ENCODE measurements at regions not wholly inside any gene's neighbourhood (a gene's known extent, or its start where the extent isn't known, plus 50 kb on each side); places are given as distances from the start of the nearest gene placed in this dataset.
"Not testable (repeated sequence)": the region's sequence is repeated elsewhere in the genome, so short reads cannot be mapped to it uniquely, and the experiment has no call there.

DNA sequence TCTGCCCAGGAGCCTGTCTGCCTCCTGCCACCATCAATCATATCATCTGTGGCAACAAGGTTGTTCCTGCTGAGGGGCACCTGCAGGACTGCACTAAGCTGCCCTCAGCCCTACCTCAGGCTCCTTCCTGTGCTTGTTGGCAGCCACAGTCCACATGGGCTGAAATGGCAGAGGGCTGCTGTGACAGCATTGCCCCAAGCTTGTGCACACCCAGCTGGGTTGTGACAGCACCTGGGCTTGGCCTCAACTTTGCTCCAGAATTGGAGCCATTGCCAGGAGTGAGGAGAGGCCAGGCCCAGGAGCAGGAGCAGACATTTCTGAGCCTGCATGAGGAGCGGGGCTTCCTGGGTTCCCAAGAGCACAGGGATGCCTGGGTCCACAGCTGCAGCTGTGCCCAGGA lies 340.9 kb upstream of the CHRM2 start:
- DNase-seq, result no peak

DNA sequence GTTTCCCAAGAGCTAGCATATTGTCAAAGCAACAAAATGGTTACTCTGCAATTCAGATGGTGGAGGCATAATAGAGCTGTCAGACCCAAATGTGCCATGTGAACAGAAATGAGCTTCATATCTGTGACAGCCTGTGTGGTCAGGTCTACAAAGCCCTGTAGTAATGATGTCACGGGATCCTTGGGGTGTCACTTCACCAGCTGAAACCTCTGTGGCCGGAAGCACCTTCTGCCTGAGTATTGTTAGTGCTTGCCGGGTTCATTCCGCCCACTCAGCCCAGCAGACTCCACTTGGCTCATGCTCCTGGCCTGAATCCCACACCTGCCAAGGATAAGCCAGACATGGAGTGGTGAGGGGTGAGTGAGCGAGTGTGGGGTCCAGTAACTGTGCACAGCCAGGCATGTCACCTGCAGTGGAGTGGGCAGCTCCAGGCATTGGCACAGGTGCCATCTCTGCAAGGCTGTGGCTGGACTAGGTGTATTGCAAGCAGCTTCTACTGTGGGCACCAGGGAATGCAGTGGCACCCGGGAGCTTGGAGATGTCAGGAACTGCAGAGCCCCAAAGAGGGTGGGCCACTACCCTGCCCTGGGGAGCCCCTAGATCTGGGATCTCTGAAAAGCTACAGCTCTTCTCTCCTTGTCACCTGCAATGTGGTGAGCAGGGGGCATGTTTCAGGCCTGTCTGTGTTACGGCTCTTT lies 341.9 kb upstream of the CHRM2 start:
- DNase-seq, result no peak

DNA sequence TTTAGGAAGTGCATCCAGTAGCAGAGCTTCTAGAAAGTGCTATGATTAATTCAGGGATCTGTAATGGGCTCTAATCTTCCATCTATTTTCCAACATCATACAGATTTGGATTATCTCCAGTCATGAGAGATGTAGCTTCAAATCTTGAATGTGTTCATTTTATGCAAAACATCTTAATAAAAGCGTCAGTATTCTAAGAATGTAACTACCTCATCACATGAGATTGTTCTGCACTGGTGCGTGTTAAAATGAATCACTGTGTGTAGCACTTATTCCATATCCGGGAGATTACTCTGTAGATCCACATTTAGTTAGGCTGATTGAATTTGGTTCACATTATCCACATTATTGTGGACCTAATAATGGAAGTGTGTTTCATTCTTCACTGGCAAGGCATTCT lies 344.9 kb upstream of the CHRM2 start:
- DNase-seq, result no peak

DNA sequence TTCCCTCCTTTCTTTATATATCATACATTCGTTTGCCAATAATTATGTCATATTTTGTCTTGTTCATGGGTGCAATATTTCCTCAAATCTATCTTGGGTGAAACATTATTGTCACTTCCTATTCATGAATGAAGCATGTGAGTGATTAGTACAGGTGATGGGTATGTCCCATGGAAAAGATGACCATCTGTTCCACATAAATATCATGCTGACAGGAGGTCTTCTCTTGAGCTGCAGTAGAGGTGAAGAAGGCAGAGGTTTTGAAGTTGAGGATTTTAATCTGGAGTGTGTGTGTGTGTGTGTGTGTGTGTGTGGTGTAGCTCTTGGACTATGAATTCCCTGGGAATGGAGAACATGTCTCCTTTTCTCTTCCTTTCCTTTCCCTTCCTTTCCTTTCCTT lies 350.5 kb upstream of the CHRM2 start:
- no peak for DNase-seq

DNA sequence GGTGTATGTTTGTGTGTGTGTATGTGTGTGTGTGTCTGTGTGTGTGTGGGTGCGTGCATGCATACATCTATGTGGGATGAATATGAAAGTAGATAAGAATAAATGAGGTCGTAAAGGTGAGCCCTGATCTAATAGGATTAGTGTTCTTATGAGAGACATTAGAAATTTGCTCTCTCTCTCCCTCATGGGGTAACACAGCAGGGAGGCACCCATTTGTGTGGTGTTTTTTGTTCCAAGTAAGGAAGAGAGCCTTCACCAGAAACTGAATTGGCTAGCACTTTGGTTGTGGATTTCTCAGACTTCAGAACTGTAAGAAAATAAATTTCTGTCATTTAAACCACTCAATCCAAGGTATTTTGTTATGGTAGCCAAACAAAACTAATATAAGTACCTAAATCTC lies 353.7 kb upstream of the CHRM2 start:
- DNase-seq, result no peak

DNA sequence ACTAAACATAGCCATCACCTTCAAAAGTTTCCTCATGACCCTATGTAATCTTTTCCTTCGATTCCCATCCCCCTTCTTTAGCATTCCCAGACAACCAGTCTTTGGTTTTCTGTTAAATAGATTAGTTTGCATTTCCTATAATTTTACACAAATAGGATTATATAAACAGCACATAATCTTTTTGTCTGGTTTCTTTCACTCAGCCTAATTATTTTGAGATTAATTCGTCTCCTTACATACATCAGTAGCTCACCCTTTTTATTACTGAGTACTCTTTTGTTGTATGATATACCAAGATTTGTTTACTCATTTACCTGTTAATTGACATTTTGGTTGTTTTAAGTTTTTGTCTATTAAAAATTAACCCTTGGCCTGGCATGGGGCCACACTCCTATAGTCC lies 354.7 kb upstream of the CHRM2 start:
- no peak for DNase-seq

DNA sequence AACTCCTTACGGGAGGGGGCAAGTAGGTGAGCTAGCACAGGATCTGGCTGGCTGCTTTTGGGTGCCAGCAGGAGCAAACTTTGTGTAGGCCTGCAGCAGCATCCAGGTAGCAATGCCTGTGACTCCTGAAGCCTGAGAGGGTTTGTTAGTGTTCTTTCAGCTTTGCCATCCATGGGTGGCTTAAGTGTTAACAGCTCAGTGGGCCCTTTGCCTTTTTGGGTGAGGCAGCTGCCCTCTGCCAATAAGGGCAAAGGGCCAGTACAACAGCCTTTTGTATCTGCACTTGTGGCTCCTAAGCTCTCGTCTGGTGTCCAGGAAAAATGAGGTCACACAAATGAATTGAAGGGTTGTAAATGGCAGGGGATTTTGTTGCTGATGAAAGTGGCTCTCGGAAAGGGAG lies 359.0 kb upstream of the CHRM2 start:
- DNase-seq, result no peak

DNA sequence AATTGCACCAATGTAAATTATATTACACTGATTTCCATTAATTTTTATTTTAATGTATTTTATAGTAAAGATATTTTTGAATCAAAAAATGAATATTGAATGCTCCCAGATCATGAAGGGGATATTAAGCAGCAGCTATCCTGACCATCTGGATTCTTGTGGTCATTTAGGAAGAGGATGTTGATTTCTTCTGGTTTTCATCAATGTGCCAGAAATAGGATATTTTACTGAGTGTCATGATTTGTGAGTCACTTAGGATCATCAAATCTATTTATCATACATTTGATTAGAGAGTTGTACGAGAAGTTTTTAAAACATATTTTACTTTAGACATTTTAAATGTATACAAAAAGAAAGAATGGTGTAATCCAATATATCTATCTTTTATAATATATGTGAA lies 366.3 kb upstream of the CHRM2 start:
- DNase-seq, result no peak

DNA sequence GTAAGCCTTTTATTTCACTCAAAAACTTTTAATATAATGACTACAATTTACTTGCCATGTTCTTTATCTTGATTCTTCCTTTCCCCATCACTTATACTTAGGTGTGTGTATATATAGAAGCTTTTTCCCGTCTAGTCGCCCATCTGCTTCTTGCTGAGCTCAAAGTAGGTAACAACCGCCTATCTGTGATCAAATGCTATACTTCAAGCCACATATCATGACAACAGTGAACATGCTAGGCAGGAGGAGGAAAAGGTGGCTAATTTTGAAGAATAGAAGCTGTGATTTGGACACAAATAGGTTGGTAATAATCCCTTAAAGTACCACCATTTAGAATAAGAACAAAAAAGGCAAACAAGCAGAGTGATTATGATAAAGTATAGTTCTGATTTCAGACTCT lies 367.3 kb upstream of the CHRM2 start:
- DNase-seq, result no peak

DNA sequence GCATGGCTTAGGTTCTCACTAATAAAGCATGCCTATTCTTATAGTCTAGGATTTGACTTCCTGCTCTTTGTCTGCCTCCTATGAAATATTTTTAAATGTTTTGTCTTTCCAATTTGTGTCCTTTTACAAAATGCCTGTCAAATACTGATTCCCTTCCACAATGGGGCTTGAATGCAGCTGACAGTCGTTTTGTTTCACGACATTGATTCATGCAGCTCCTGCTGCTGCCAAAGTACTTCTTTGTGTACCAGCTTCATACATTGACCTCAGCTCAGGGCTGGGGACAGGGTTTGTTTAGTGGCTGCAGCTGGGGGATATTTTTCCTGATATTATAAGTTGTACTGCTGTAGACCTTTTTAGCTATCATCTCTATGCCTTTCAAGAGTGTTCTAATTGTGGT lies 371.9 kb upstream of the CHRM2 start:
- no peak for DNase-seq

DNA sequence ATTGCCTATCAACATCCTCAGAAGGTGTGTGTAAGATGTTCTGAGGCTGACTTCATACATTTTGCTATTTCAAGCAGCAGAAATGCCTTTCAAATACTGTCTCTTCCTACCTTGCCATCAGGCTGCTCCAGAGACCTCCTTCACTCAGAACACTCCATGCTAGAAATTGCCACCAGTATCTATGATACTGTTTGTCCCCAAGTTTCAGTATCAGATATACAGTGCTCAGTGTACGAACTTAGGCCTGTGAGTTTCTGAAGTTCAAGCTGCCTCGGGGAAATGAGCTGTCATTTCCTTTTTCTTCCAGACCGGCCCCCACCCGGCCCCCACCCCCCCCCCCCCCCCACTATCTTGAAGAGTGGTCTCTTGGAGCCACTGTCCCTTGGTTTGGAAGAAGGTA lies 373.4 kb upstream of the CHRM2 start:
- no peak for DNase-seq

DNA sequence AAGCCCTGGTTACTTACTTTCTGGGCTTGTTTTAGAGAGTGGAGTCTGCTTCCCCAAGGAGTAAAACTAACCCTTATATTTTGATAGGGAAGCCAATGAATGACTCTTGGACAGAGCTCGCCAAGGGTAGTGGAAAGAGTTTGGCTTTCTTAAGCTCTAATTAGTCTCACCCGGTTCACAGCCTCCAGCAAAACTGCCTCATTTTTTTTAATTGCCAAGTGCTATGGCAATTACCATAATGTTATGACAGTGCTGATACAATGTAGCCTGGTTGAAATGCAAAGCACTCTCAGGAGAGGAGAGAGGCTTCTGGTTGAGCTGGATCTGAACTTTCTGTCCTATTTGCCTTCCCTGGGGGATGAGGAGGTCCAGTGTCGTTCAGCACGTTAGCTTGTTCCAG lies 376.1 kb upstream of the CHRM2 start:
- no peak for DNase-seq

DNA sequence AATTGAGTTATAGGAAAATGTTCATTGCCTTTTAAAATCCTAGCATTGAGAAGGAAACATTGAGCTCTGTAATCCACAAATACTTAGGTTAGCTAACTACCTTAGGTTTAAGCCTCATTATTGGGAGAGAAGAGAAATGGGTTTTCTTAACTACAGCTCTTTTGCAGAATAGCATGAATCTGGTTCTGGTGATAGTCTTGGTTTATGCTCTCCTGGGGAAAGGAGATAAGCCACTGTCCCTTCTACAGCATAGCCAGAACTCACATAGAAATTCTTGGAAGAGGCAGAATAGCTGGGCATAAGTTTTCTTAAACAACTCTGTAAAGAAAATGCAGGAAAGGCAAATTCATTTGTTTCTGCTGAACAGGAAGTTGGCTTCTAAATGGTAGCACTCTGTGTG lies 378.6 kb upstream of the CHRM2 start:
- no peak for DNase-seq

DNA sequence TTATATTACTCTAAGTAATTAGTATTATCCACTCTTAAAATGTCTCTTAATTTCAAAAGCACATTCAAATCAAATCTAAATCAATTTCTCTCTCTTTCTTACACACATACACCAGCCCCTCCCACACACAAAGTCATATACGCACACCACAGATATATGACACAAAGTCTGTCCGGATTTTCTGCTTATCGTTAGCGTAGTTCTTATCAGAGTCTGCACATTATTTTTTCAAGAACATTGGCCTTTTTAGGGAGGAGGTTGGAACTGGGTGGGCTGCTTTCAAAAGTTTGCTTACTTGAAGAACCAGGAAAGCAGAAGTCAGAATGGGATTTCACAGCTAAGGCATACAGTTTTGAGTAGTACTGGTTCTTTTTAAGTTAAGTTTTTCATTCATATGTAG lies 387.6 kb upstream of the CHRM2 start:
- DNase-seq, result no peak

DNA sequence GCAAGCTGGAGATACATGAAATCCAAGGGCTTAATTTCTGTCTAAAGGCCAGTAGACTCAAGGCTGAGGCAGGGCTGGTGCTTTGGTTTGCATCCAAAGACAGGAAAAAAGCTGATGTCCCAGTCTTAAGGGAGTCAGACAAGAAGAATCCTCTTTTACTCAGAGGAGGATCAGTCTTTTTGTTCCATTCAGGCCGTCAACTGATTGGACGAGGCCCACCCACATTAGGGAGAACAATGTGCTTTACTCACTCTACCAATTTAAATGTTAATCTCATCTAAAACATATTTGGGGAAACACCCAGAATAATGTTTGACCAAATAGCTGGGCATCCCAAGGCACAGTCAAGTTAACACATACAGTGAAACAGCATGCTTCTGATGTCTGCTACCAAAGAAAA lies 388.5 kb upstream of the CHRM2 start:
- no peak for DNase-seq

DNA sequence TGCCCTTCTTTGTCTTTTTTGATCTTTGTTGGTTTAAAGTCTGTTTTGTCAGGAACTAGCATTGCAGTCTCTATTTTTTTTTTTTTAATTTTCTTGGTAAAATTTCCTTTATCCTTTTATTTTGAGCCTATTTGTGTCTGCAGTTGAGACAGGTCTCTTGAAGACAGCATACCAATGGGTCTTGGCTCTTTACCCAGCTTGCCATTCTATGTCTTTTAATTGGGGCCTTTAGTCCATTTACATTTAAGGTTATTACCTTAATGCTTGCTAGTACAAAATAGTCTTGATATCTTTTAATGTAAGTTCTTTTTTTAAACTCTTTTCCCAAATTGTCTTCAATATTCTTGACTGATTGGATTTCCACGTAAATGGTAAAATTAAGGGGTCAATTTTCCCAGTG lies 398.3 kb upstream of the CHRM2 start:
- DNase-seq, result no peak

DNA sequence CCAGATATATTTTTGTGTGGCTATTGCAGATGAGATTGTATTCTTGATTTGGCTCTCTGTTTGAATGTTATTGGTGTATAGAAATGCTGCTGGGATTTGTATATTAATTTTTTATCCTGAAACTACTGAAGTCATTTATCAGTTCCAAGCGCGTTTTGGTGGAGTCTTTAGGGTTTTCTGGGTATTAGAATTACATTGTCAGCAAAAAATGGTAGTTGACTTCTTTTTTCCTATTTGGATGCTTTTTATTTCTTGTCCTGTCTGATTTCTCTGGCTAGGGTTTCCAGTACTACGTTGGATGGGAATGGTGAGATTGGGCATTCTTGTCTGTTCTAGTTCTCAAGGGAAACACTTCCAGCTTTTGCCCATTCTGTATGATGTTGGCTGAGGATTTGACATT lies 415.5 kb upstream of the CHRM2 start:
- no peak for DNase-seq

DNA sequence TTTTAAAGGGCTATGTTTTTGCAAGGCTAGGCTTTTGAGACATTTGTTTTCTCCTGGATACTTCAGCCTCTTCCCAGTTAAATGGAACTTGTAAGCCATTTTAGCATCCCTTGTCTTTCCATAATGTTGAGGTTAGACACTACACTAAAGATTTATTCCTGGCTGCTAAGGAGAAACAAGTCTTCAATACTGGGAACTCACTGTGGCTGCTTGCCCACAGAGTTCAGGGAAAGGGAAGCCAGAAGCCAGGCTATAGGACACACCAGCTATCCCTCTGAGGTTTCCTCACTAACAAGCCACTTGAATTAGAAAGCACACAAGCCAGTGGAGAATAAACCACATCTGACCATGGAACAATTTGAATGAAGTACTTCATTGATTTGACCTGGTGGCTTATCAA lies 421.7 kb upstream of the CHRM2 start:
- no peak for DNase-seq

DNA sequence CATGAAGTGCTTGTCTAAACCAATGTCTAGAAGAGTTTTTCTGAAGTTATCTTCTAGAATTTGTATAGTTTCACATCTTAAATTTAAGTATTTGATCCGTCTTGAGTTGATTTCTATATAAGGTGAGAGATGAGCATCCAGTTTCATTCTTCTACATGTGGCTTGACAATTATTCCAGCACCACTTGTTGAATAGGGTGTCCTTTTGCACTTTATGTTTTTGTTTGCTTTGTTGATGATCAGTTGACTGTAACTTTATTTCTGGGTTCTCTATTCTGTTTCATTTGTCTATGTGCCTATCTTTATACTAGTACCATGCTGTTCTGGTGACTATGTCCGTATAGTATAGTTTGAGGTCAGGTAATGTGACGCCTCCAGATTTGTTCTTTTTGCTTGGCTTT lies 426.6 kb upstream of the CHRM2 start:
- no peak for DNase-seq

DNA sequence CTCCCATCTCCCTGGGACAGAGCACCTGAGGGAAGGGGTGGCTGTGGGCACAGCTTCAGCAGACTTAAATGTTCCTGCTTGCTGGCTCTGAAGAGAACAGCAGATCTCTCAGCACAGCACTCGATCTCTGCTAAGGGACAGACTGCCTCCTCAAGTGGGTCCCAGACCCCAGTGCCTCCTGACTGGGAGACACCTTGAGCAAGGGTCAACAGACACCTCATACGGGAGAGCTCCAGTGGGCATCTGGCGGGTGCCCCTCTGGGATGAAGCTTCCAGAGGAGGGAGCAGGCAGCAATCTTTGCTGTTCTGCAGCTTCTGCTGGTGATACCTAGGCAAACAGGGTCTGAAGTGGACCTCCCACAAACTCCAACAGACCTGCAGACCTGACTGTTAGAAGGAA lies 436.7 kb upstream of the CHRM2 start:
- DNase-seq, result not testable (repeated sequence)

DNA sequence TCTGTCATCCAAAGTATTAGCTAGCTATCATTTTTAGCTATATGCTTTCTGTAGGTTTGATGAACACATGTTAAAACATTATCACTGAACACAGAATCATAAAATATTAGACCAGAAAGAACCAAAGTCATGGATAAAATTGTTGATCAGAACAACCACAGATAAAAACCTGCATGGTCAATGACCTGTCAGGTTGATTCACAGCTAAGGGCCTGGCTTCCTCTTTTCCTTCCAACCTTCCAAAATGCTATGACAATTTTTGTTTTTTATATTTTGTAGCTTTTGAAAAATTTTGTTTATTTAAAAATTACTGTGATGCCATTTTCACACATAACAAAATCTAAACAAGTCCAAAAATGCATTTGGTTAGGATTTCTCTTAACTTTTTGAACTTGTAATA lies 444.4 kb upstream of the CHRM2 start:
- no peak for DNase-seq

DNA sequence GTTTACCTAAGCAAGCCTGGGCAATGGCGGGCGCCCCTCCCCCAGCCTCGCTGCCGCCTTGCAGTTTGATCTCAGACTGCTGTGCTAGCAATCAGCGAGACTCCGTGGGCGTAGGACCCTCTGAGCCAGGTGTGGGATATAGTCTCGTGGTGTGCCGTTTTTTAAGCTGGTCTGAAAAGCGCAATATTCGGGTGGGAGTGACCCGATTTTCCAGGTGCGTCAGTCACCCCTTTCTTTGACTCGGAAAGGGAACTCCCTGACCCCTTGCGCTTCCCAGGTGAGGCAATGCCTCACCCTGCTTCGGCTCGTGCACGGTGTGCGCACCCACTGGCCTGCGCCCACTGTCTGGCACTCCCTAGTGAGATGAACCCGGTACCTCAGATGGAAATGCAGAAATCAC lies 442.6 kb upstream of the MTPN start:
- not testable (repeated sequence) for DNase-seq

DNA sequence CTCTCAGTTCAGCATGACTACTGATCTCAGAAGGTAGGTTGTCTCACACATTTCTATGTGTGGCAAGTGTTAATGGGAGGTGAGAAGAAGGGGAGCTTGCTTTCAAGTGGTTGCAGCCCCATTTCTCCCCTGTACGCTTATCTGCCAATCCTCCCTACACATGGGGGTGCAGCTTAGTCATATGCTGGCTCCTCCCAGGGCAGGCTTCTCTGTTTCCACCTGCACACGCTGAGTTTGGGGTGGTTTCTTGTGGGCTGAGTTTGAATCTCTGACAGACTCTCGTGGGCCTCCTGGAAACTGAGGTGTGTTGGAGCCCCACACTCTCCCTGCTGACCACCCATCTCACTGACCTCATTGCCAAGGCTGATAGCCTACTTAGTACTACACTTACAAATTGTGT lies 435.8 kb upstream of the MTPN start:
- DNase-seq, result no peak

DNA sequence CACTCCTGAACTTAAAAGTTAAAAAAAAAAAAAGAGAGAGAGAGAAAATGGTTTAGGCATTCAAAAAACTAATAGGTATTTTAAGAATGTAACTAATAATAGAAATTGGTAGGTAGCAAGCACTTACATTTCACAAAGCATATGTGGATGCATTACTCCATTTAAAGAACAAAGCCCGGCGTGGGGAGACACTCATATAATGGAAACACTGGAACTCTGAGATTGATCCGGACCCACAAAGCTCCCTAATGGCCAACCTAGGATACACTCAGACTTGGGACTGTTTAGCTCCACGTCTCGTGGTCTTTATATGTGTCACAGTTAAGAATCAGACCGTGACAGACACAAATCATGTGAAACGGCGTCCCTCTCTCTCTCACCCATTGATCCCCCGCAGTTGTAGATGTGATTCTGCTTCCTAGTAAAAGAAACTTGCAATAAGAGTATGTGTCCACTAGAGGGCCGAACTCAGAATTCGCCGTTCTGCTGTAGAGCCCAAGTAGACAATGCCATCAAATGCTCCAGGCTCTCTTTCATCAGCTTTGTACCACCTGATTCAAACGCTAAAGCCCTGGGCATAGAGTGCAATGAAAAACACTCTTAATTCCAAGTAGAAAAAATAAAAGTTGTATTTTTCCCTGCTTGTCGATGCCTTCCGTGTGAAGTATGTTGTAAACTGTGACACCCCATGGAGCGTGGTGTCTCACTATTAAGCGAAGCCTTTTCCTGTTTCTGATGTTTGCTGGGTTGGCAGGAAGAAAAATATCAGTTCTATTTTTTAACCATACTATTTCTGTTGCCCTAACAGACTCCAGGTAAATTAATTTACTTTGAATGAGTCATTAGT lies 429.0 kb upstream of the MTPN start:
- no peak for DNase-seq

DNA sequence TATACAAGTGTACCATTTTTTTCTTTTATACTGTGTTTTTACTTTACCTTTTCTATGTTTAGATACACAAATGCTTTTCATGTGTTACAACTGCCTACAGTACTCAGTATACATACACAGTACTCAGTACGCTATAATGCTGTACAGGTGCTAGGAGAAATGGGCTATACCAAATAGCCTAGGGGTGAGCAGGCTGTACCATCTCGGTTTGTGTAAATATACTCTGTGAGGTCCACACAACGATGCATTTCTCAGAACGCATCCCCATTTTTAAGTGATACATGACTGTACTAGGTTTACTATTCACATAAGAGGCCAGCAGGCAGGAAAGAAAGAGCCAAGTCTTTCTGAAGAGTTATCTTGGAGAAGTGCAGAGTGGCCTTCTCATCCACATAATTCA lies 426.4 kb upstream of the MTPN start:
- DNase-seq, result no peak
